22Rv1 (cell line): ENCODE measurements at regions not wholly inside any gene's neighbourhood (a gene's known extent, or its start where the extent isn't known, plus 50 kb on each side); places are given as distances from the start of the nearest gene placed in this dataset.

Experiments used
- CTCF ChIP-seq: fragments of 450-650 bp; IDR thresholded peaks from 2 replicates; pipeline ENCODE4 v1.5.1; 2017; ENCODE audit warnings: mild to moderate bottlenecking
- ZFX ChIP-seq: fragments of 450-650 bp; IDR thresholded peaks from 2 replicates; pipeline ENCODE4 v1.6.1; 2017; ENCODE audit warnings: antibody characterized with exemption, borderline replicate concordance

GRCh38 chr10:47140761-47141348, 159.1 kb upstream of the GDF10 start:
- no peak for TF ChIP-seq CTCF
- no peak for TF ChIP-seq ZFX
